ENCODE measurements at regions not wholly inside any gene's neighbourhood (a gene's known extent, or its start where the extent isn't known, plus 50 kb on each side); places are given as distances from the start of the nearest gene placed in this dataset.
"Not testable (repeated sequence)": the region's sequence is repeated elsewhere in the genome, so short reads cannot be mapped to it uniquely, and the experiment has no call there.

- no peak for DNase-seq
Measured at GRCh38 chr5:17365811-17366138, 132.3 kb upstream of the TAF11L2 start.

GRCh38 chr5:17367256-17367840, 130.7 kb upstream of the TAF11L2 start:
- no peak for DNase-seq

- no peak for DNase-seq
Measured at GRCh38 chr5:17370651-17371050, 127.4 kb upstream of the TAF11L2 start.

- DNase-seq, result no peak
Measured at GRCh38 chr5:17373406-17373805, 124.6 kb upstream of the TAF11L2 start.

- no peak for DNase-seq
Measured at GRCh38 chr5:17373814-17374556, 124.0 kb upstream of the TAF11L2 start.

GRCh38 chr5:17374973-17375742, 122.9 kb upstream of the TAF11L2 start:
- DNase-seq, result no peak

GRCh38 chr5:17375886-17376285, 122.1 kb upstream of the TAF11L2 start:
- not testable (repeated sequence) for DNase-seq

- DNase-seq, result no peak
Measured at GRCh38 chr5:17378346-17378997, 119.6 kb upstream of the TAF11L2 start.

GRCh38 chr5:17379100-17379951, 118.7 kb upstream of the TAF11L2 start:
- DNase-seq, result no peak

GRCh38 chr5:17381932-17382331, 116.1 kb upstream of the TAF11L2 start:
- DNase-seq, result no peak

GRCh38 chr5:17383526-17383925, 114.5 kb upstream of the TAF11L2 start:
- DNase-seq, result no peak

GRCh38 chr5:17384181-17384580, 113.8 kb upstream of the TAF11L2 start:
- DNase-seq, result no peak

GRCh38 chr5:17388717-17389116, 109.3 kb upstream of the TAF11L2 start:
- DNase-seq, result no peak

- DNase-seq, result no peak
Measured at GRCh38 chr5:17394086-17394485, 103.9 kb upstream of the TAF11L2 start.

GRCh38 chr5:17395106-17395880, 102.7 kb upstream of the TAF11L2 start:
- DNase-seq, result no peak

GRCh38 chr5:17396247-17396646, 101.8 kb upstream of the TAF11L2 start:
- DNase-seq, result no peak

GRCh38 chr5:17398431-17398830, 99.6 kb upstream of the TAF11L2 start:
- no peak for DNase-seq

GRCh38 chr5:17398866-17399835, 98.9 kb upstream of the TAF11L2 start:
- no peak for DNase-seq

GRCh38 chr5:17399931-17400330, 98.1 kb upstream of the TAF11L2 start:
- DNase-seq, result no peak

Measured in muscle of arm (tissue), 1 donor.